HG03139 (cell line): ENCODE measurements at regions not wholly inside any gene's neighbourhood (a gene's known extent, or its start where the extent isn't known, plus 50 kb on each side); places are given as distances from the start of the nearest gene placed in this dataset.
"Not testable (repeated sequence)": the region's sequence is repeated elsewhere in the genome, so short reads cannot be mapped to it uniquely, and the experiment has no call there.

Experiments
- ATAC-seq: cut with Tn5 transposase; IDR thresholded peaks from one replicate; pipeline ENCODE4 v1.9.1; 2021; ENCODE audit not compliant: unreplicated experiment

GRCh38 chr3:180743813-180744590 is 64.7 kb upstream of the CCDC39 start:
- ATAC-seq = no peak

GRCh38 chr3:180747805-180748361 is 68.6 kb upstream of the CCDC39 start:
- ATAC-seq = no peak

GRCh38 chr3:180749322-180749721 is 70.0 kb upstream of the CCDC39 start:
- ATAC-seq = no peak

- ATAC-seq = no peak
These were observed 70.5 kb upstream of the CCDC39 start for GRCh38 chr3:180749796-180750195.

- ATAC-seq = no peak
These were observed 76.3 kb upstream of the CCDC39 start for GRCh38 chr3:180755556-180755955.

- no peak for ATAC-seq
These were observed 83.6 kb upstream of the CCDC39 start for GRCh38 chr3:180762866-180763265.

- ATAC-seq = no peak
These were observed 85.2 kb upstream of the CCDC39 start for GRCh38 chr3:180764481-180764880.

- no peak for ATAC-seq
These were observed 91.3 kb upstream of the CCDC39 start for GRCh38 chr3:180770639-180771038.

GRCh38 chr3:180776433-180776832 is 97.1 kb upstream of the CCDC39 start:
- no peak for ATAC-seq

GRCh38 chr3:180782195-180782984 is 103.1 kb upstream of the CCDC39 start:
- no peak for ATAC-seq

GRCh38 chr3:180786227-180786626 is 106.9 kb upstream of the CCDC39 start:
- ATAC-seq = not testable (repeated sequence)

- no peak for ATAC-seq
These were observed 110.5 kb upstream of the CCDC39 start for GRCh38 chr3:180789774-180790173.

GRCh38 chr3:180798197-180798596 is 114.3 kb upstream of the FXR1 start:
- ATAC-seq = no peak

GRCh38 chr3:180802837-180803236 is 109.6 kb upstream of the FXR1 start:
- ATAC-seq = no peak

- no peak for ATAC-seq
These were observed 107.6 kb upstream of the FXR1 start for GRCh38 chr3:180804916-180805315.

- ATAC-seq = no peak
These were observed 103.5 kb upstream of the FXR1 start for GRCh38 chr3:180808823-180809575.

GRCh38 chr3:180820400-180820799 is 92.1 kb upstream of the FXR1 start:
- ATAC-seq = no peak

- no peak for ATAC-seq
These were observed 86.5 kb upstream of the FXR1 start for GRCh38 chr3:180825964-180826363.

- ATAC-seq = no peak
These were observed 85.3 kb upstream of the FXR1 start for GRCh38 chr3:180827171-180827570.

GRCh38 chr3:180828001-180828720 is 84.3 kb upstream of the FXR1 start:
- ATAC-seq = no peak
